Esophagus muscularis mucosa (tissue), 4 donors: ENCODE measurements at regions not wholly inside any gene's neighbourhood (a gene's known extent, or its start where the extent isn't known, plus 50 kb on each side); places are given as distances from the start of the nearest gene placed in this dataset.

Experiments used
- DNase-seq: peaks from one replicate; pipeline ENCODE4 v3.0.0-alpha.2; 2017; ENCODE audit errors: extremely low spot score
- H3K27ac ChIP-seq, 4 donors: fragments of 200-600 bp; sonication (generic); replicated peaks in 1 of 4; 1 replicate in 3 of 4; 2 replicates in 1 of 4; pipeline ENCODE4 v1.5.1; 2016 to 2019; ENCODE audit warnings: mild to moderate bottlenecking in 1 of 4
- H3K27me3 ChIP-seq, 4 donors: fragments of 200-600 bp; sonication (generic); one replicate each; pipeline versions ENCODE4 v1.5.1 to v1.6.0; 2016 to 2019
- H3K36me3 ChIP-seq, 4 donors: fragments of 200-600 bp; sonication (generic); one replicate each; pipeline ENCODE4 v1.5.1; 2016 to 2019
- H3K4me1 ChIP-seq, 4 donors: fragments of 200-600 bp; sonication (generic); one replicate each; pipeline ENCODE4 v1.5.1; 2016 to 2019
- H3K4me3 ChIP-seq, 4 donors: fragments of 200-600 bp; sonication (generic); 1 replicate in 2 of 4; 2 replicates in 2 of 4; pipeline ENCODE4 v1.5.1; 2016 to 2019; ENCODE audit warnings: mild to moderate bottlenecking in 4 of 4, moderate library complexity in 1 of 4
- H3K9me3 ChIP-seq, 4 donors: fragments of 200-600 bp; sonication (generic); 1 replicate in 3 of 4; 2 replicates in 1 of 4; pipeline ENCODE4 v1.5.1; 2016 to 2019
- CTCF ChIP-seq, 3 experiments: fragments of 200-600 bp in 2 of 3; fragments of 450-650 bp in 1 of 3; sonication (generic) in 2 of 3; IDR thresholded peaks; one replicate each; pipeline ENCODE4 v1.5.1; 2017 to 2019; ENCODE audit warnings: antibody characterized with exemption in 3 of 3, mild to moderate bottlenecking in 2 of 3, moderate library complexity in 1 of 3
- EP300 ChIP-seq: sonication (generic); formaldehyde crosslinking; IDR thresholded peaks from one replicate; pipeline ENCODE4 v1.6.1; 2017; ENCODE audit warnings: antibody characterized with exemption
- POLR2A ChIP-seq: fragments of 450-650 bp; IDR thresholded peaks from one replicate; pipeline ENCODE4 v1.6.1; 2017; ENCODE audit warnings: antibody characterized with exemption, moderate library complexity, mild to moderate bottlenecking, low read depth
- POLR2AphosphoS5 ChIP-seq, 2 donors: sonication (generic); formaldehyde crosslinking; IDR thresholded peaks; one replicate each; pipeline ENCODE4 v1.6.1; 2017; ENCODE audit warnings: antibody characterized with exemption in 2 of 2
- WGBS: methylation state at CpG from one replicate; pipeline ENCODE4 v1.1.5; 2018; 5-methylcytosine and 5-hydroxymethylcytosine counted together
- intact Hi-C: fragments of 100-400 bp; cut with DNase I; formaldehyde crosslinking; loops from one replicate; pipeline ENCODE4 v1.15.1; 2023

- Histone ChIP-seq H3K9me3 (no peaks in the 10 kb centered on the region), H3K27ac (no peak overlapping the region), H3K36me3 (no peaks in the 10 kb centered on the region), H3K4me3 (no peak overlapping the region), H3K27me3 (no peaks in the 10 kb centered on the region), H3K4me1 (peaks cover 13 to 20% (median 14%) of the 10 kb centered on the region in 4 donors)
- intact Hi-C loops = no loop called here
- TF ChIP-seq POLR2AphosphoS5 (IDR thresholded peaks at IDR 0.05) (no peak), POLR2A (no peak), EP300 (no peak), CTCF (IDR thresholded peaks at IDR 0.05) (no peak)
- 94% methylated on average over 2 of the region's 2 CpGs for WGBS
- DNase-seq = no peak
These were observed 90.4 kb upstream of the ROPN1 start for GRCh38 chr3:124082343-124082742.

- DNase-seq = no peak
- no peak overlapping the region for H3K4me3 ChIP-seq
- no peaks in the 10 kb centered on the region for H3K9me3 ChIP-seq
- peaks cover 8 to 16% (median 14%) of the 10 kb centered on the region in 4 donors for H3K4me1 ChIP-seq
- intact Hi-C loops = no loop called here
- peak overlapping the region in 2 of 4 donors; percentile 16 to 42 for H3K27ac ChIP-seq
- WGBS = 56% methylated on average over 7 of the region's 7 CpGs
- TF ChIP-seq EP300 (no peak), POLR2A (no peak), CTCF (IDR thresholded peaks at IDR 0.05) (no peak), POLR2AphosphoS5 (IDR thresholded peaks at IDR 0.05) (no peak)
- no peaks in the 10 kb centered on the region for H3K27me3 ChIP-seq
- no peaks in the 10 kb centered on the region for H3K36me3 ChIP-seq
These were observed 92.3 kb upstream of the ROPN1 start for GRCh38 chr3:124084022-124084881.

GRCh38 chr3:124088801-124089200 lies 96.9 kb upstream of the ROPN1 start:
- no peak for TF ChIP-seq CTCF (IDR thresholded peaks at IDR 0.05)
- no peak for TF ChIP-seq POLR2A
- no peak for TF ChIP-seq POLR2AphosphoS5 (IDR thresholded peaks at IDR 0.05)
- peaks cover 6 to 20% (median 15%) of the 10 kb centered on the region in 4 donors for H3K4me1 ChIP-seq
- no peak overlapping the region for H3K4me3 ChIP-seq
- no peak for DNase-seq
- H3K9me3 ChIP-seq = no peaks in the 10 kb centered on the region
- no peaks in the 10 kb centered on the region for H3K27me3 ChIP-seq
- 78% methylated on average over 2 of the region's 2 CpGs for WGBS
- intact Hi-C loops = no loop called here
- no peaks in the 10 kb centered on the region for H3K36me3 ChIP-seq
- no peak overlapping the region for H3K27ac ChIP-seq

- no peak for DNase-seq
- Histone ChIP-seq H3K9me3 (no peaks in the 10 kb centered on the region), H3K27ac (no peak overlapping the region), H3K4me1 (peaks cover 2 to 16% (median 11%) of the 10 kb centered on the region in 4 donors), H3K36me3 (no peaks in the 10 kb centered on the region), H3K27me3 (no peaks in the 10 kb centered on the region), H3K4me3 (no peak overlapping the region)
- 80% methylated on average over 2 of the region's 2 CpGs for WGBS
- TF ChIP-seq POLR2AphosphoS5 (IDR thresholded peaks at IDR 0.05) = no peak
- no peak for TF ChIP-seq CTCF (IDR thresholded peaks at IDR 0.05)
- no peak for TF ChIP-seq EP300
- TF ChIP-seq POLR2A = no peak
- intact Hi-C loops = no loop called here
These were observed 97.3 kb upstream of the ROPN1 start for GRCh38 chr3:124089214-124089613.
